ENCODE measurements at regions not wholly inside any gene's neighbourhood (a gene's known extent, or its start where the extent isn't known, plus 50 kb on each side); places are given as distances from the start of the nearest gene placed in this dataset.
A peak's percentile ranks its signal among the peaks of the same experiment; 100 is the strongest.

DNA sequence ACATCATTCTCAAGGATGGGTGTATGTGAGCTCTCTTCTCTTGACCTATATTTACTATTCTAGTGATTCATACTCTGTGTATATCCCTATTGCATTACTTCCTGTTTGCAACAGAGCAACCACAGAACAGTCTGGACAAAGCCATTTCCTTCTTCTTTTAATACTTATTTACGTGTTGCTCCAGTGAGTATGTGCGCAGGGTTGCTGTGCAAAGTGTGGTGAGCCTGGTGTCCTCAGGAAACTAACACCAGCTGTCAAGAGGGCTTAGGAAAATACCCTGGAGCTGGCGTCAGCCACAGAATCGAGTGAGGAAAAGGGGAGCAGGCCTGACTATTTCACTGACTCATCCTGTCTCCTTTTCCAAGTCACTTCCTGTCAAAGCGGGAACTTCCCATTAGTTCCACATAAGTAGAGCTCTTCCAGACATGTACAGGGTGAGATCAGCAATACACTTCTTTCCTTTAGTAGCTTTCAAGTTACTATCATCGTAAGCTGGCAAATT, 214.1 kb upstream of the COPS8 start:
- intact Hi-C loops (cut with DNase I, micrococcal nuclease) = no loop called here
- ATAC-seq (peak; percentile 80), DNase-seq (peak in 1 of 3 donors; percentile 49)
- no peaks in the 10 kb centered on the region for H3K36me3 ChIP-seq (ENCODE audit: low read depth)
- TF ChIP-seq, protein P1, sequence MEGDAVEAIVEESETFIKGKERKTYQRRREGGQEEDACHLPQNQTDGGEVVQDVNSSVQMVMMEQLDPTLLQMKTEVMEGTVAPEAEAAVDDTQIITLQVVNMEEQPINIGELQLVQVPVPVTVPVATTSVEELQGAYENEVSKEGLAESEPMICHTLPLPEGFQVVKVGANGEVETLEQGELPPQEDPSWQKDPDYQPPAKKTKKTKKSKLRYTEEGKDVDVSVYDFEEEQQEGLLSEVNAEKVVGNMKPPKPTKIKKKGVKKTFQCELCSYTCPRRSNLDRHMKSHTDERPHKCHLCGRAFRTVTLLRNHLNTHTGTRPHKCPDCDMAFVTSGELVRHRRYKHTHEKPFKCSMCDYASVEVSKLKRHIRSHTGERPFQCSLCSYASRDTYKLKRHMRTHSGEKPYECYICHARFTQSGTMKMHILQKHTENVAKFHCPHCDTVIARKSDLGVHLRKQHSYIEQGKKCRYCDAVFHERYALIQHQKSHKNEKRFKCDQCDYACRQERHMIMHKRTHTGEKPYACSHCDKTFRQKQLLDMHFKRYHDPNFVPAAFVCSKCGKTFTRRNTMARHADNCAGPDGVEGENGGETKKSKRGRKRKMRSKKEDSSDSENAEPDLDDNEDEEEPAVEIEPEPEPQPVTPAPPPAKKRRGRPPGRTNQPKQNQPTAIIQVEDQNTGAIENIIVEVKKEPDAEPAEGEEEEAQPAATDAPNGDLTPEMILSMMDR (IDR thresholded peaks at IDR 0.05) = no peak
- H3K9me3 ChIP-seq = no peaks in the 10 kb centered on the region
- no peak overlapping the region for H3K4me3 ChIP-seq
- H3K4me1 ChIP-seq (ENCODE audit: low read depth) = no peaks in the 10 kb centered on the region

DNA sequence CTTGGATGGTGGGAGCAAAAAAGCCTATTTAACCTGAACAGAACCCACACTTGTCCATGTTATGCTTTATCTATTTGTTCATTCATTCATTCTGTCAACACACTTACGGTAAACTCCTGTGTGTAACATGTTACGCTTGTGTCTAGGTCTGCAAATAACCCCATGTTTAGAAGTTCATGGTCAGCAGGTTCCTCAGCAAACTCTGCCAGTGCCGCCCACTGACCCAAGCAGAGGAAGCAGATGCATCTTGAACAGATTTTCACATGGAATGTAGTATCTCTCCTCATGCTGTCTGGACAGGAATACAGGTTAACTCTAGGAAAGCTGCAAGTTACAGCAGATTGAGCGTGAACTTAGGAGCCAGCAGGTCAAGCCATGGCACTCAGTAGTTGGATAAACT, 213.7 kb upstream of the COPS8 start:
- Histone ChIP-seq H3K9me3 (no peaks in the 10 kb centered on the region), H3K4me3 (no peak overlapping the region), H3K4me1 (ENCODE audit: low read depth) (no peaks in the 10 kb centered on the region), H3K36me3 (ENCODE audit: low read depth) (no peaks in the 10 kb centered on the region)
- intact Hi-C loops (cut with DNase I, micrococcal nuclease) = no loop called here
- TF ChIP-seq, protein P1 (IDR thresholded peaks at IDR 0.05) = no peak
- DNase-seq (no peak), ATAC-seq (peak; percentile 11)

DNA sequence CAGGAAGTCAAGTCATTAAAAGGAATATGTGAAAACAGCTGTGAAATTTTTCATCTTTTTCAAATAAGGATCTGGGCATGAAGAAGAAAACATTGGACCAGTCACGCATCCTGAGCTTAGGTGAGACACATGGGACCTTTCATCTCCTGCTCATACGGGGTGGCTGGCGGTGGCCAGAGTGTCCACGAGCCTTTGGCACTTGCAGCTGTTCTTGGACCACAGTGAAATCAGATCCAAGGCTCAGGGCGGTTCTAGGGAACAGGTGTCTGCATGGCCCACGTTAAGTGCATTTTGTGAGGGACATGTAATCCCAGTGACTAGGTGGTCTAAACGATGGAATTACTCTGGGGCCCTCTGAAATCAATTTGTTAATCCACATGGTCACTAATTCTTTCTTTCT, 212.7 kb upstream of the COPS8 start:
- no peak for DNase-seq
- TF ChIP-seq, protein P1 (IDR thresholded peaks at IDR 0.05) = no peak
- intact Hi-C loops (cut with DNase I, micrococcal nuclease) = no loop called here

DNA sequence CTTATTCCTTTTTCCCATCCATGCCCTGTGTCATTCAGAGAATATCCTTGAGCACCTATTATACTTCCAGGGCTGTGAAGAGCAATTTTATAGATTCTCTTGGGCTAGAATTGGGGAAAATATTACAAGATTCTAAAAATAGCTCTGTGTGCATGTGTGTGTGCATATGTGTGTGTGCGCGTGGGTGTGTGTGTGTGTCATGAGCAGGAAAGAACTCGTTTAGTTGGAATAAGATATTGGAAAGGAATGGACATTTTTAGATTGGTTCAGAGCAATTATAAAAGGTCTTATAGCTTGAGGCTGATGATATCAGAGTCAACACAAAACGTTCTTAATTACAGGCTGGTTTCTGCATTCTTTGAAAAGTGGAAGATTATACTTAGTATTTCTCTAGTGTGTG, 212.1 kb upstream of the COPS8 start:
- H3K4me3 ChIP-seq = no peak overlapping the region
- DNase-seq (no peak), ATAC-seq (no peak)
- no peaks in the 10 kb centered on the region for H3K36me3 ChIP-seq (ENCODE audit: low read depth)
- TF ChIP-seq, protein P1 (IDR thresholded peaks at IDR 0.05) = no peak
- H3K9me3 ChIP-seq = no peaks in the 10 kb centered on the region
- no peaks in the 10 kb centered on the region for H3K4me1 ChIP-seq (ENCODE audit: low read depth)
- intact Hi-C loops (cut with DNase I, micrococcal nuclease) = no loop called here

More for the DNA sequence above, 212.7 kb upstream of the COPS8 start:
- H3K9me3 ChIP-seq = no peaks in the 10 kb centered on the region
- H3K36me3 ChIP-seq (ENCODE audit: low read depth) = no peaks in the 10 kb centered on the region
- no peaks in the 10 kb centered on the region for H3K4me1 ChIP-seq (ENCODE audit: low read depth)
- H3K4me3 ChIP-seq = no peak overlapping the region
- ATAC-seq = no peak

DNA sequence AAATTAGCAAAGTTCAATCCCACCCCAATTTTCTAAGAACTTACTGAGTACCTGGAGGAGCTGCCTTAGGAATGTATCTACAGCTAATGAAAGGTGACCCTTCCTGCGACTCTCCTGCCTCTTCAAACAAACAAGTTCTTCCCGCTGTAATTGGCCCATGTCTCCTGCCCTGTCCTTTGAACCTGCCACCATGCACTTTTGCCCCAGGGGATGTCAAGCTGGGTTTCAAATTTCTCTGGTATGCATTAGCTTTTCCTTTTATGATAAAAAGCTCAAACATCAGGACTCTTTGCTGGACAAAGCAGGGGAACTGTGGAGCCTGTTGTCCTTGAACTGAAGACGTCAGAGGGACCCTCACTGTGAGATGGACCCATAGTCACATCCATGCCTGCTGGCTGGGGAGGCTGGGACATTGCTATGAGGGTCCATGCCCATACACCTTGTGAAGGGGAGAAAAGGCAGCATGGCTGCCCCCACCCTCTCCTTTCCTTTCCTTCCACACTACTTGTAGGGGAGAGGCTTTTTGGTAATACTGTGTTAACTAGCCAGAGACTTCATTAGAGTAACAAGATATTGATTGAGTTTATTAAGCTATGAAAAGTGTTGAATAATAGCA, 210.7 kb upstream of the COPS8 start:
- intact Hi-C loops (cut with DNase I, micrococcal nuclease) = no loop called here
- H3K9me3 ChIP-seq = no peaks in the 10 kb centered on the region
- H3K4me1 ChIP-seq (ENCODE audit: low read depth) = no peaks in the 10 kb centered on the region
- DNase-seq (no peak), ATAC-seq (no peak)
- TF ChIP-seq, protein P1 (IDR thresholded peaks at IDR 0.05) = no peak
- no peak overlapping the region for H3K4me3 ChIP-seq
- no peaks in the 10 kb centered on the region for H3K36me3 ChIP-seq (ENCODE audit: low read depth)

All from mucosa of descending colon (tissue), 3 donors.